22Rv1 (cell line): ENCODE measurements at regions not wholly inside any gene's neighbourhood (a gene's known extent, or its start where the extent isn't known, plus 50 kb on each side); places are given as distances from the start of the nearest gene placed in this dataset.

ENCODE experiments used
- H3K27ac ChIP-seq: fragments of 450-650 bp; 2 replicates; pipeline ENCODE4 v1.5.1; 2017
- ZFX ChIP-seq: fragments of 450-650 bp; IDR thresholded peaks from 2 replicates; pipeline ENCODE4 v1.6.1; 2017; ENCODE audit warnings: antibody characterized with exemption, borderline replicate concordance
- TF ChIP-seq, protein P1 (sequence below): fragments of 450-650 bp; IDR thresholded peaks from 2 replicates; pipeline ENCODE4 v1.5.1; 2017; ENCODE audit warnings: mild to moderate bottlenecking

GRCh38 chr16:64892835-64893785 lies 228.8 kb downstream of the CDH11 start:
- no peak overlapping the region for H3K27ac ChIP-seq
- no peak for TF ChIP-seq ZFX
- TF ChIP-seq, protein P1, sequence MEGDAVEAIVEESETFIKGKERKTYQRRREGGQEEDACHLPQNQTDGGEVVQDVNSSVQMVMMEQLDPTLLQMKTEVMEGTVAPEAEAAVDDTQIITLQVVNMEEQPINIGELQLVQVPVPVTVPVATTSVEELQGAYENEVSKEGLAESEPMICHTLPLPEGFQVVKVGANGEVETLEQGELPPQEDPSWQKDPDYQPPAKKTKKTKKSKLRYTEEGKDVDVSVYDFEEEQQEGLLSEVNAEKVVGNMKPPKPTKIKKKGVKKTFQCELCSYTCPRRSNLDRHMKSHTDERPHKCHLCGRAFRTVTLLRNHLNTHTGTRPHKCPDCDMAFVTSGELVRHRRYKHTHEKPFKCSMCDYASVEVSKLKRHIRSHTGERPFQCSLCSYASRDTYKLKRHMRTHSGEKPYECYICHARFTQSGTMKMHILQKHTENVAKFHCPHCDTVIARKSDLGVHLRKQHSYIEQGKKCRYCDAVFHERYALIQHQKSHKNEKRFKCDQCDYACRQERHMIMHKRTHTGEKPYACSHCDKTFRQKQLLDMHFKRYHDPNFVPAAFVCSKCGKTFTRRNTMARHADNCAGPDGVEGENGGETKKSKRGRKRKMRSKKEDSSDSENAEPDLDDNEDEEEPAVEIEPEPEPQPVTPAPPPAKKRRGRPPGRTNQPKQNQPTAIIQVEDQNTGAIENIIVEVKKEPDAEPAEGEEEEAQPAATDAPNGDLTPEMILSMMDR: no peak

DNA sequence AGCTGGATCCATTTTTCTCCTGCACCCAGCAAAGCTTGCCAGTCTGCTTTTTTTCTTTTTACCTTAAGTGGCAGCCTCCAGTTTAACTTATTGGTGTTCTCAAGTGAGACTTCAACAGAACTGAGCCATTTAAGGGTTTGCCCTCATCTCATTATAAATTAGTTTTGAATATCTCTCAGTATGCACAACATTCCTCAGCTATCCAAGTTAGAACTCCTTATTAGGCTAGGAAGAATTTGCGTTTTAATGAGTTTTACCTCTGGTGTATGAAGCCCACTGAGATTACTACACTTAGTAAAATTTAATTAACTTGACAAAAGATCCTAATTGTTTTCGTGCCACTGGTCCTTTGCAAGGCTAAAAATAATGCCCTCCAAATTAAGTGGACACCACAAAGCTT lies 232.4 kb downstream of the CDH11 start:
- TF ChIP-seq ZFX: no peak
- TF ChIP-seq, protein P1: no peak
- no peak overlapping the region for H3K27ac ChIP-seq

- no peak overlapping the region for H3K27ac ChIP-seq
- TF ChIP-seq, protein P1: no peak
- TF ChIP-seq ZFX: no peak
Observed at GRCh38 chr16:64887651-64888050, 234.2 kb downstream of the CDH11 start.

- H3K27ac ChIP-seq: no peak overlapping the region
- no peak for TF ChIP-seq ZFX
- TF ChIP-seq, protein P1: no peak
Observed at GRCh38 chr16:64882078-64882784, 239.6 kb downstream of the CDH11 start.

DNA sequence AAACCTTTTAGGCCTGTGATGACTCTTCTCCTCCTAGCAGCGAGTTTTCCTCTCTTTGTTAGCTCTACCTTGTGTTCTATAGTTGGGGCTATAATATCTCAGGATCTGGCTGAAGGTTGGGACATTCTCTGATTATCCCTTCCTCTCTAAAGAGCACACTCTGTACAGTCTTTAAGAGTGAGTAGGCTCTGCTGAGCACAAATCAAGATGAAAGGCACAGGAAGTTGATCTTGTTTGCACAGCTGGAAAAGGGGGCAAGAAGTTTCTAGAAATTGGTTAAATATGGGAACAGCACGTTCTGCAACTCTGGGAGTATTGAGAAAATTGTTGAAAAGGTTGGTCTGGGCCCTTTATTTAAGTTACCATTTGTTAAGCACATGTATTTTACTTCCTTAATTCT lies 240.9 kb downstream of the CDH11 start:
- no peak overlapping the region for H3K27ac ChIP-seq
- no peak for TF ChIP-seq ZFX
- TF ChIP-seq, protein P1: no peak

GRCh38 chr16:64880006-64880405 lies 241.9 kb downstream of the CDH11 start:
- TF ChIP-seq, protein P1: no peak
- no peak for TF ChIP-seq ZFX
- H3K27ac ChIP-seq: no peak overlapping the region

- H3K27ac ChIP-seq: no peak overlapping the region
- no peak for TF ChIP-seq ZFX
- TF ChIP-seq, protein P1: no peak
Observed at GRCh38 chr16:64878940-64879339, 242.9 kb downstream of the CDH11 start.
